Posterior cingulate gyrus (tissue), 11 donors: ENCODE measurements at regions not wholly inside any gene's neighbourhood (a gene's known extent, or its start where the extent isn't known, plus 50 kb on each side); places are given as distances from the start of the nearest gene placed in this dataset.
A peak's percentile ranks its signal among the peaks of the same experiment; 100 is the strongest.
"Not testable (repeated sequence)": the region's sequence is repeated elsewhere in the genome, so short reads cannot be mapped to it uniquely, and the experiment has no call there.

ENCODE experiments used
- DNase-seq, 10 donors: peaks; one replicate each; pipeline versions ENCODE4 v3.0.0 to v3.0.0-alpha.2; 2020 to 2021; ENCODE audit warnings: mixed read lengths in 3 of 10
- intact Hi-C: fragments of 100-400 bp; cut with DNase I; formaldehyde crosslinking; loops from one replicate; pipeline ENCODE4 v1.15.1; 2023

- intact Hi-C loops, DNase-seq: not testable (repeated sequence)
These were observed 1711.3 kb downstream of the KHDRBS2 start for GRCh38 chr6:60574723-60575122.

GRCh38 chr6:60572607-60573006 lies 1713.4 kb downstream of the KHDRBS2 start:
- peak in 2 of 10 donors; percentile 10 to 11 for DNase-seq
- intact Hi-C loops, result not testable (repeated sequence)

GRCh38 chr6:60571293-60572016 lies 1714.6 kb downstream of the KHDRBS2 start:
- intact Hi-C loops, result not testable (repeated sequence)

GRCh38 chr6:60570599-60570998 lies 1715.4 kb downstream of the KHDRBS2 start:
- DNase-seq, intact Hi-C loops: not testable (repeated sequence)

More at GRCh38 chr6:60571293-60572016, 1714.6 kb downstream of the KHDRBS2 start:
- DNase-seq, result not testable (repeated sequence)

- intact Hi-C loops, DNase-seq: not testable (repeated sequence)
These were observed 1718.4 kb downstream of the KHDRBS2 start for GRCh38 chr6:60567447-60568187.

GRCh38 chr6:60566387-60566786 lies 1719.6 kb downstream of the KHDRBS2 start:
- intact Hi-C loops, result not testable (repeated sequence)

GRCh38 chr6:60559702-60560101 lies 1726.3 kb downstream of the KHDRBS2 start:
- intact Hi-C loops, DNase-seq: not testable (repeated sequence)

More at GRCh38 chr6:60566387-60566786, 1719.6 kb downstream of the KHDRBS2 start:
- DNase-seq, result not testable (repeated sequence)

- intact Hi-C loops, DNase-seq: not testable (repeated sequence)
These were observed 1738.7 kb downstream of the KHDRBS2 start for GRCh38 chr6:60547340-60547739.

- intact Hi-C loops, DNase-seq: not testable (repeated sequence)
These were observed 1761.3 kb downstream of the KHDRBS2 start for GRCh38 chr6:60524770-60525169.

- intact Hi-C loops, DNase-seq: not testable (repeated sequence)
These were observed 1808.3 kb downstream of the KHDRBS2 start for GRCh38 chr6:60477747-60478146.

GRCh38 chr6:60473805-60474204 lies 1812.2 kb downstream of the KHDRBS2 start:
- intact Hi-C loops, DNase-seq: not testable (repeated sequence)

- DNase-seq, intact Hi-C loops: not testable (repeated sequence)
These were observed 1814.6 kb downstream of the KHDRBS2 start for GRCh38 chr6:60471426-60471825.

GRCh38 chr6:60450428-60450827 lies 1835.6 kb downstream of the KHDRBS2 start:
- intact Hi-C loops, DNase-seq: not testable (repeated sequence)

- DNase-seq, intact Hi-C loops: not testable (repeated sequence)
These were observed 1841.5 kb downstream of the KHDRBS2 start for GRCh38 chr6:60444532-60444931.

GRCh38 chr6:60439709-60440108 lies 1846.3 kb downstream of the KHDRBS2 start:
- intact Hi-C loops, DNase-seq: not testable (repeated sequence)

GRCh38 chr6:60422691-60423090 lies 1863.3 kb downstream of the KHDRBS2 start:
- intact Hi-C loops, result not testable (repeated sequence)

GRCh38 chr6:60416118-60416517 lies 1869.9 kb downstream of the KHDRBS2 start:
- intact Hi-C loops, DNase-seq: not testable (repeated sequence)

More at GRCh38 chr6:60422691-60423090, 1863.3 kb downstream of the KHDRBS2 start:
- DNase-seq, result not testable (repeated sequence)

- DNase-seq, intact Hi-C loops: not testable (repeated sequence)
These were observed 1877.3 kb downstream of the KHDRBS2 start for GRCh38 chr6:60408747-60409146.

GRCh38 chr6:60403268-60403667 lies 1882.8 kb downstream of the KHDRBS2 start:
- intact Hi-C loops, result not testable (repeated sequence)

GRCh38 chr6:60402490-60402889 lies 1883.5 kb downstream of the KHDRBS2 start:
- intact Hi-C loops, DNase-seq: not testable (repeated sequence)

More at GRCh38 chr6:60403268-60403667, 1882.8 kb downstream of the KHDRBS2 start:
- not testable (repeated sequence) for DNase-seq

GRCh38 chr6:60395261-60395660 lies 1890.8 kb downstream of the KHDRBS2 start:
- DNase-seq, intact Hi-C loops: not testable (repeated sequence)
